ENCODE measurements at regions not wholly inside any gene's neighbourhood (a gene's known extent, or its start where the extent isn't known, plus 50 kb on each side); places are given as distances from the start of the nearest gene placed in this dataset.

DNA sequence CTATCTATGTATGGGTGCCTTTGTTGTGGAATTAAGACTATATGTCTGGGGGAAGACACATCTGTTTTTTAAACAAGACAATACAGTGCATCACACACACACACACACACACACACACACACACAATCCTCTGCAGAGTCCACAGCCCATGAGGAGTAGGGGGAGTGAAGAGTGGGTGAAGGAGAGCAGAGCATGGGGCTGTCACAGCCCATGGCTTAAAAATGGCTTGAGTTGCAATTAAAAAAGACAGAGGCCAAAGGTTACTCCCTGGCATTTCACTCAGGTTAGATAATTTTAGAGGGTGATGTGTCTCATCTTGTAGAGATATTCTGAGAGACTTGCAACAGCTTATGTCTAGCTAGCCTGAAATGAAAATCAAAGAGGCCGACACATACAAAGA lies 176.5 kb upstream of the PLXNA2 start:
- DNase-seq = no peak

DNA sequence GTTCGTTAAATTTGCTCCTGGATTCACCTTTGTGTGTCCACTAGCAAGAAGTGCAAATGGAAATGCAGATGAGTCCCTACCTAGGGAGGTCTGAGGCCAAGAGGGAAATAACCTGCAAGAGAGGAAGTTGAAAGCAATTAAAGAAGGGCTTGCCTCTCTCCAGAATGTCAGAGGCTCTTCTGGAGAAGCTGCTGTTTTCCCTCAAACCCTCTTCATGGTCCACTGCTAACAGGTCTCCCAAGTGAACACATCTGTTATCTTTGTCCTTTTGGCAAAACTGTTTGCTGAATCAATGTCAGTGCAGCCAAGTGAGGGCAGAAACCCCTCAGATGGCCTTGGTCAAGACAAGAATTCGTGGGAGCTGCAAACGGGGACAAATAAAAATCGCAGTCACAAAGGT lies 177.3 kb upstream of the PLXNA2 start:
- DNase-seq = no peak

DNA sequence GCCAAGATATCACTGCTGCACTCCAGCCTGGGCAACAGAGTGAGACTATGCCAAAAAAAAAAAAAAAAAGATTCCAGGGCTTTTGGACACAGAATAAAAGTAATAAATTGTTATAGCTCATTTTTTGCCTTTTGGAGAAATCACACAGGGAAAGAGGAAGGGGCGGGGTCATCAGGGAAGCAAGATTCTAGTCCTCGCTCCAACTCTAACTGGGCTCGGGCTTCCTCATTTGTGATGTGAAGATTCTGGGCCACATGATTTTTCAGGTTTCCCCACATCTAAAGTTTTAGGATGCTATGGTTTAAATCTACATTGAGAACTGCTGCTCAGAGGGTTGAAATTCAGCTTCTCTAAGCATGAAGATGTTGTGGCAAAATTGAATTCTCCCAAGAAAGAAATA lies 179.3 kb upstream of the PLXNA2 start:
- DNase-seq = no peak

DNA sequence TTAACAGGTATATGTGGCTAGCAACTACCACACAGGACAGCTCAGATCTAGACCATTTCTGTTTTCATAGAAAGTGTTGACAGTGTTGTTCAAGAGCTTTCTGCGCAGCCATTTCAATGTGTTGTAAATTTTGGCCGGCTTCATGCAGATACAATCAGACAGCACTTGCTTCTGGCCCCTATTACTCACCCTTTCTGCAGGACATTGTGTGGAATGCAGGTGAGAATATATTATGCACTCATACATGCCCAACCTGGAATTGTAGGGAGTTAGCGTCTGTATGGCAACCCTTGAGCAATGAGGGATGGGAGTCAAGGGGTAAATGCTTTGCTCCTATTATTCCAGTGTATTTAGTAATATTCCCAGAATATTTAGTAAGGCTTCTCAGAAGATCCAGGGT lies 180.9 kb upstream of the PLXNA2 start:
- DNase-seq = no peak

DNA sequence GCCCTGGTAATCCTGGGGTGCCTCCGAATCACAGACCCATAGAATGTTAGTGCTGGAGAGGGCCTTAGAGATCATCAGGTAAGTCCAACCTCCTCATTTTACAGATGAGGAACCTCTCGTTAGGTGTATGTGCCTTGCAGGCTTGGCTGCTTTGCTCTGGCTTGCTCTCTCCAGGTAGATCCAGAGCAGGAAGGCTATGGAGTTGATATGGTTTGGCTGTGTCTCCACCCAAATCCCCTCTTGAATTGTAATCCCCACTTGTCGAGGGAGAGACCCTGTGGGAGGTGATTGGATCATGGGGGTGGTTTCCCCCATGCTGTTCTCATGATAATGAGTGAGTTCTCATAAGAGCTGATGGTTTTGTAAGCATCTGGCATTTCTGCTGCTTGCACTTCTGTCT lies 186.0 kb upstream of the PLXNA2 start:
- no peak for DNase-seq

DNA sequence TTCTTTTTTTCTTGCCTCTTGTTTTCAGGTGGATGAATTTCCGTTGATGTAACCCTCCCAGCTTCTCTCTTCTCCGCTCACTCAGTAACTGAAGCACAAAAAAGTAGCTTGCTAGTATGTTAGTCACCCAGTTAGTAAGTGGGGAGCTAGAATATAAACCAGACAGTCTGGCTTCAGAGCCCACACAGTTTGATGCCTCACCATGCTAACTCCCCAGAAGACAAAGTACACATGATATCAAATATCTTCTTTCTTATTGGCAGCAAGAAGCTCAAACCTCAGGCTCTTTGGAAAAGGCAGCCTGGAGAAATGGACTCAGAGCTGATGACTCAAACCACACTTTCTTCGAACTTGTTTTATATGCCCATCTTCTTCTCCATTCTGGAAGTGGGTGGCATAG lies 187.5 kb upstream of the PLXNA2 start:
- no peak for DNase-seq

DNA sequence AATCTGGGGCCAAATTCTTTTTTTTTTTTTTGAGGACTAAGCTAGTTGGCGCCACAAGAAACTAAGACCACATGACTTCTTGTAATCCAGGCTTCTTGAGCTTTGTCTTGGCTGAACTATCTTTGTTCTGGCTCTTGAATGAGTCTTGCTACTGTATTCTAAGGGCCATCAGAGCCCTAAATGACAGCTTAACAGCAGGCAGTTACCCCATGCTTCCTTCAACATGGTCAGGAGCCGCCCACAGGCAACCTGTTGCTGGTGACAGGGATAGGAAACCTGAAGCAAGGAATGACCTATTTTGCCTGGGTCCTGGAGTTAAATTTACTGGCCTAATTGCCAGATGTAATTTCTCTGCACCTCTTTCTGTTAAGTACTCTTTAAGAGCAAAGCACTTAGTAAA lies 188.2 kb upstream of the PLXNA2 start:
- DNase-seq = no peak

DNA sequence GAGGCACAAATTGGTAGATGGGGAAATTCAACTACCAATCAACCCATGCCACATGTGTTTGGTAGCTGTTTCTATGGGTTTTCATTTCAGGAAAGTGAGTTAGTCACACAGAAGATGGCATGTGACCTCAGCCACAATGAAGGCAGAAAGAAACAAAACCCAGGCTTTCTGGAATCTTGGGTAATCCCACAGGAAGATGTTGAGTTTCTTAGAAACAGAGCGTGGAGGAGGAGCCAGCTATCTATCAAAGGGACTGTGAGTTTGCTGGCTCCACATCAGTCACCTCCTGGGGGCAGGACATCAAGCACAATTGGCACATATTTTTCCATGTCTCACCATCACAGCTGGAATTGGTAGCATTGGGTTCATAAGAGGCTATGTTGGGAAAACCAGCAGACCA lies 188.9 kb upstream of the PLXNA2 start:
- DNase-seq = no peak

DNA sequence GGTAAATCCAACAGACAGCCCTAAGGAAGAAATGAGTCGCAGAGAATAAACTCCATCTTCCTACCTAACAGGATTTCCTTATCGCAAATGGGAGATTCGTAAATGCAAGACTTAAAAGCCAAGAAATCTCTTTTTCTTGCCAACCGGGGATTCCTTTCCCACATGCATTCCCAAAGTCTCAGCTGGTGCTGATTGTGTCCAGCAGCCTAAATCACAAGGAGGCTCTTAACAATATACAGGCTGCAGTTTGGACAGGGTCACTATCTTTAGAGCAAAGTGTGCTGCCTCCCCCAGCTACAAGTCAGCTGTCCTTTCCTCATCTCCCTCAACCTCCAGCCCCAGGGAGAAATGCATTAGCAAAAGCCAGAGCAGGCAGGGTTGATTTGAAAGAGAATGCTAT lies 189.8 kb upstream of the PLXNA2 start:
- no peak for DNase-seq

DNA sequence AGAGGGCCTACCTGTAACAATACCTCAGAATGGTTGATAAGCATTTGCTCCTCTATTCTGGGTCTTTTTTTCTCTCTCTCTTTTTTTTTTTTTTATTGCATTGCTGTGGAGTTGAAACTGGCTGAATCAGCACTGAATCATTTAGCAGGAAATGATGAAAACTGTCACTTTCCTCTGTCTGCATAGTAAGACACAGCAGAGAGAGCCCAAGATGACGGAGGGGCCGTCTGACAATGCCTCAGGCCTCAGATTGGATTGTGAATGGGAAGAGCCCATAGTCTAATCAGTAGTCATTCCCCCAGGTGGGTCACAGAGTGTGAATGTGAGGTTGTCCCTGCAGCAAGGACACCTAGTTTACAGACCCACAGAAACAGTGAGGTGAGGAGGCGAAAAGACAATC lies 193.2 kb upstream of the PLXNA2 start:
- DNase-seq = no peak

DNA sequence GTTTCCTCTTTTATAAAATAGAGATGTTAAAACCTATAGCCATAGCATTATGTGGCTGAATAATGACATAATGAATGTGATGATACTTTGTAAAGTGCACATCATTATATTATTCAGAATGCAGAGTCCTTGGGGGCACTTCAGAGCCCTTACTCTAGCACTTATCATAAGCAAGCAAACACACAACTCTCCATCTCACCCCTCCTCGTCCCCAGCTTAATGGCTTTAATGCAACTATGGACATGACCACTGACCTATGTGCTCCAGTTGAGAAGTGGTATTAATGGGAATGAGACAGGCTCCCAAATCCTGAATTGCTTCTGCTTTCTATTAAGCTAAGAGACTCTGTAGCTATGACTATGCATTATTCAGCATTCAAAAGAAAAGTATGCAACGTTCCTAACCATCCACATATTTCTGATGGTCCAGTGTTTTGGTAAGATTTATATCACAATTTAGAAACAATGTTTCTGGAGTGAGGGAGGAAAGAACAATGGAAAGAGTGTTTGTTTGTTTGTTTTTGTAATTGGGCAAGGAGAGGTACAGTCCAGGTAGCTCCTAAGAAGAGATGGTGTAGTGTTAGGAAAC lies 194.0 kb upstream of the PLXNA2 start:
- no peak for DNase-seq

DNA sequence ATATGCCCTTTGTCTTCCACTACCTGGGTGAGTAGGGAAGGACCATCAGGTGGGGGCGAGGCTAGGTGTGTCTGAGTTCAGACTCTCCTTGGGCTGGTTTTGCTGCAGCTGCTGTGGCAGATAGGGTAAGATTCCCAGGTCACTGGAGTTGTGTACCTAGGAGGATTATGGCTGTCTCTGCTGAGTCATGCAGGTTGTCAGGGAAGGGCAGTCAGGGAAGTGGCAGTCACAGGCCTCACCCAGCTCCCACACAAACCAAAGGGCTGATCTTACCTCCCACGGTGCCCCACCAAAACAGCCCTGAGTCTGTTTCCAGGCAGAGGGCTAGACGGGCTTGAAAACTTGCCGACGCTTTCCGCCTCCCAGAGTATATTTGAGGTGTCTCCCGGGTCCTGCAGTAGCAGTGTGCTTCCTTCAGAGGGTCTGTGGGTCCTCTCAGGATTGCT lies 201.6 kb upstream of the PLXNA2 start:
- no peak for DNase-seq

DNA sequence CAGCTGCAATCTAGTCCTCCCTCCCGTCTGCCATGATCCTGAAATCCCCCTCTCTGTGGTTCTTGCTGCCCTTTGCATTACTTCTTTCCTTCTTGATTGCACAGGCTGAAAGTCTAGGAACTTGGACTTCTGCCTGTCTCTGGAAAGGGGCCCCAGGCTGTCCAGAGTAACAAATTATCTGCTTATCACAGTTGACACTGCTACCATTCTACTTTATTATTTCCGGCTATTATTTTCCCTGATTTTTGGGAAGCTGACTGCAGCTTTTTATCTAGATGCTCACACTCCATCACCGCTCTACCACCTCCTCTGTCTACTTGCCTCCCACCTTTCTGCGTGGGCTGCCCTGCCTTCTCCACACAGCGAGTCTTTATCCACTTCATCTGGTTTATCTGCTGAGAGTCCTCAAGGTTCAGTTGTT lies 202.1 kb upstream of the PLXNA2 start:
- DNase-seq = no peak

DNA sequence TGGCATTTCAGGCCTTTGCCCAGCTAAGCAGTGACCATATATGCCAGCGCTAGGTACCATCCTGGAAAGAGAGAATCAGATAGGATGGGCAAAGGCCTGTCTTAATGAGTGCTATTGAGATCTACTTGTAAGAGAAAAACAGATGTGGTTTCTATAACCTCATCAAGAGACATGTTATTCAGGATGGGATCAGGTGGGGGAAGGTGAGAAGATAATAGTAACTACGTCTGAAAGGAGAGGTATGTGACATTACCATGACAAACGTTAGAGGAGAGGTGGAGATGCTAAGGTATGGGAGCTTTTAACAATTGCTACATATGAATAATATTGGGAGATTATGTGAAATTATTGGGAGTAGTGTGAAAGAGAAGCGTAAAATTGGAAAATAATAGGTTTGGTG lies 204.2 kb upstream of the PLXNA2 start:
- DNase-seq = no peak

DNA sequence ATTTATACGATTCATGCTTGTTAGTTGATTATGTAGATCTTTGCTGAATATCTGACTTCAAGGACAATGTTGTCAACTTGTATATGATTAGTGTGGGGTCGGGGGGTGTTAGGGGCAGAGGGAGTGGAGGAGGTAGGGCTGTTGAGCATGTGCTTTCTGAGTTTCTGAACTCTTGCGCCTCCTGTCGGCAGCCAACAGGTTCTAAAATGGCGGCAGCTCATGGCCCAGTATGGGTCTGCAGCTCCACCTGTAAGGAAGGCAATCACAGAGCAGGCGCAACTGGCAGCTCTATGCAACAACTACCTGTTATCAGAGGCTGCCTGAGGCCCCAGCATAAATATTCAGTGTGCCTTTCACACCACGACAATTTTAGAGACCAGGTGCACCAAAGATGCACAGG lies 205.8 kb upstream of the PLXNA2 start:
- no peak for DNase-seq

DNA sequence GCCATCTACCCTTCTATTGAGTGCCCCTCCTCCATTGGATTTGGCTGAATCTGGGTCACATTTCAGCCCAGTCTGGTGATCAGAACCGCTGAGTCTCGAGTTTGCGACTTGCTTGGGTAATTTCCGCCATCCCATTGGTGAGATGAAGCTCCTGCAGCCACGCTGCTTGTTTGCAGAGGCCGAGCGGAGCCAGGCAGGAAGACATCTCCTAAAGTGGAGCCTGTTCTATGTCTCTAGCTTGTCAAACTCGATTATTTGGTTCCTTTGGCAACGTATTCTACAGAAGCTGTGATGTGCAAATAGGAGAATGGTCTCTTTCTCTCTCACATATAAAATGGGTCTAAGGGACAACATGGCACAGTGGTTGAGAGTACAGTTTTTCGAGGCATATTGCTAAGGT lies 206.8 kb upstream of the PLXNA2 start:
- DNase-seq = no peak

DNA sequence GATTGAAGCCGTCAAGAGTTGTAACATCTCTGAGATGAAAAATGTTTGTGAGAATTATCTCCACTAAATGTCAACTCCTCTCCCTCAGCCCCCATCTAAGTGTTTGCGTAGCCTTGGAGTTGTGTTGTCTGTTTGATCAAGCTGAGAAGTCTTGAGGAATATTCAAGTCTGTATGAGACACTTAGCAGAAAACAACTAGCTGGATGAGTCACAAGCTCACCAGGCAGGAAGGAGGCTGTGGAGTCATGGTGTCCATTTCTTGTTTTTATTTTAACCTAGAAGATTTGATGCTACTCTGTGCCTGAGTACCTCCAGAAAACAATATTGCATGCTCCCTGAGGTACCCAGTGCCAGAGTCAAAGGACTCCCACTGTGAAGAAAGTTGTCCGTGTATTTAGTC lies 211.6 kb upstream of the PLXNA2 start:
- DNase-seq = no peak

DNA sequence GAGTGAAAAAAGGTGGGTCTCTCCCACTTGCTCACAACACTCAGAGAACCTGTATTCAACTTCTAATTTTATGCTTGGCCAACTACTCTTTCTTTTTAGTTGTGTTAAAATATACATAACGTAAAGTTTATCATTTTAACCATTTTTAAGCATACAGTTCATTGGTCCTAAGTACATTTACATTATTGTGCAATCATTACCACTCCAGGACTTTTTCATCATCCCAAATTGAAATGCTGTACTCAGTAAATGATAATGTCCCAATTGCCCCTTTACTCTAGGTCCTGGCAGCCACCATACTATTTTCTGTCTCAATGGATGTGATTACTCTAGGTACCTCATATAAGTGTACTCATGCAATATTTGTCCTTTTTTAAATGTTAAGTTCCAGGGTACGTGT lies 212.3 kb upstream of the PLXNA2 start:
- DNase-seq = no peak

DNA sequence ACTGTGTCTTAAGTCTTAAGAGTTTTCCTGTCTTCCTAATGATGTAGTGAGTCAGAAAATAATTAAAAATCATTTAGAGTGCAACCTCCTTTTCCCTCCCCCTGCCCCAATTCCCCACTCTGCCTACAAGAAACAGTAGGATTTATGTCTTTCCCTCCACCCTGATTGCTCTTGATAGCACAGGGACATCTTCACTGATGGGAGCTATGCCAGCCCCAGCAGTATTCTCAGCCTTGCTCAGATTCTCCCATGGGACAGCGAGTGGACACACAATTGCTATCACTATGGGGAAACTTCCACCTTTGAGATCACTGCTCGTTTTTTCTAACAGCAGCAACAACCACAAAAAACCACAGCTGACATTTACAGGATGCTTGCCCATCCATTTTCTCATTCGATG lies 216.6 kb upstream of the PLXNA2 start:
- no peak for DNase-seq

DNA sequence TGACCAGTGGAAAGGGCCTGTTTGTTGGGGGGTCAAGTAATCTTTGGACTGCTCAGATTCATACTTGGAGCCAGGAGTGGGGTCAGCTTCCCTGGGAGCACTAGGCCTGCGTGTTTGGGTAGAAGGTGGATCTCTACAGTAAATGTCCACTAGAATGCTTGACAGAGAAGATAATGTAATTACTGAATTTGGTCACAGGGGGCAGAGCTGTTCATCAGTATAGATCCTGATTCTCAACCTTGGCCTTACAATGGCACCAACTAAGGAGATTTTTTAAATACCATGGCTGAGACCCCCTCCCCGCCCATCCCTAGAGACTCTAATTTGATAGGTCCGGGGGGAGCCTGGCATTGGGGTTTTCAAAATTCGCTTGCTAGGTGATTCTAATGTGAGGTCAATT lies 217.5 kb upstream of the PLXNA2 start:
- DNase-seq = no peak

DNA sequence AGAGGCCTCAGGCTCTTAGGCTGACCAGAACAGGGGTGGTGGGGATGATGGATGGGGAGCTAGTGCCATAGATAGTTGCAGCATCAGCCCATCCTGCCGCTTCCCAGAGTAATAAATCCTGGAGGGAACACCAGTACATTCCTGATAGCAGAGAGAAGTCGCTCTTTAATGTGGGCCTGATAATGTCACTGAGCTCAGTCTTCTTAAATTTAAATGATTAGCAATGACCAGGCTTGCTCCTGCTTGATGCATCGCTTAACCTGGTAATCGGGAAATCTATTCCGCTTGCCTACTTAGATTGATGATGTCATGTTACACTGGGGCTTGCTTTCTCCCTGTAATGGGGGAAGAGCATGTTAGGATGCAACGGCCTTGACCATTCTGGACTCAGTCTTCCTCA lies 218.6 kb upstream of the PLXNA2 start:
- DNase-seq = no peak

DNA sequence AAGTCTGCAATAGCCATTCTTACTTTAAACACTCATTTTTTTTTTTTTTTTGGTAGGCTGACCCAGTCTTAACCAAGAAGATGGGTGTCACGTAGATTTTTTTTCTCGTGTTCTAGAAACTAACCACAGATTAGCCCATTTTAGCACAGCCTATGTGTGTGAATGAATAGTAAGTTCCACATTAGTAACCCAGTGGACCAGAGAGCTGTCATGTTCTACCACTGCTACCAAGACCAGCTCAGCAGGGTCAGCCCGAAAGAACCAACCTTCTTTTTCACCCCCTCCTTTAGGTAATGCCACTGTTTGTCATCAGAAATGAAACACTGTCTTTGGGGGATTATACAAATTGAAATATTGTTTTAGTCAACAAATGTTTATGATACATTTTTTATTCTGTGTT lies 221.1 kb upstream of the PLXNA2 start:
- DNase-seq = no peak

DNA sequence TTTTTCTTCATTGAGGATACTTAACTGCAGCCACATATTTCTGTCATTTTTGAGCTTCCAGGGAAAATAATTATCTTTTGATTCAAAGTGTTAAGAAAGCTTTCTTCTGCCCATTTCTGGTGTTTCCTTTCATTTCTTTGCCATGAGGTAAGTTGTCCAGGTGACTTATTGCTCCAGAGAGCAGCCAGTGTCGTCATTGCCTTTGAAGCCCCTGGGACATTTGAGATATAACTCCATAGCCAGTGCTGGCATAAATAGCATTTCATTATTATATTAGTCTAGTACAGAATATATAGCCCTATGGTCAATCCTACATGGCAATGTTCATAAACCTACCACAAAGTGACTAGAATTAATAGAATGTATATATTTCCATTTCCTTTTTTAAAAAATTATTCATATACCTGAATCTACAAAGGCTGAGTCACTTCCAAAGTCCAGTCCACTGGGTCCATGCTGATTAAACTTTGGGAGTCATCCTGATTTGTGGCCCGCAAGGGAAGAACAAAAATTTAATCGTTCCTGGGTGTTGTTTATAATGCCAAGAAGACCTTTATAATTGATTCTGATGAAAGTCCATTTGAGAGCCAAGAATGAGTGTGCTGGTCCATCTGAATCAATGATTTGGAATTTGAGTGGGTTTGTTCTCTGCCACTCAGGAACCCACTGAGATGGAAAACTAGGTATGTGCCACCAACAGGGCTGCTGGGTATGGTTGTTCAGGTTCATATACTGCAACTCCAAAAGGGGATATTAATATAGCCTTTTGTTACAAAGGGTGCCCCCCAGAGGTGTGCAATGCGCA lies 221.8 kb upstream of the PLXNA2 start:
- no peak for DNase-seq

DNA sequence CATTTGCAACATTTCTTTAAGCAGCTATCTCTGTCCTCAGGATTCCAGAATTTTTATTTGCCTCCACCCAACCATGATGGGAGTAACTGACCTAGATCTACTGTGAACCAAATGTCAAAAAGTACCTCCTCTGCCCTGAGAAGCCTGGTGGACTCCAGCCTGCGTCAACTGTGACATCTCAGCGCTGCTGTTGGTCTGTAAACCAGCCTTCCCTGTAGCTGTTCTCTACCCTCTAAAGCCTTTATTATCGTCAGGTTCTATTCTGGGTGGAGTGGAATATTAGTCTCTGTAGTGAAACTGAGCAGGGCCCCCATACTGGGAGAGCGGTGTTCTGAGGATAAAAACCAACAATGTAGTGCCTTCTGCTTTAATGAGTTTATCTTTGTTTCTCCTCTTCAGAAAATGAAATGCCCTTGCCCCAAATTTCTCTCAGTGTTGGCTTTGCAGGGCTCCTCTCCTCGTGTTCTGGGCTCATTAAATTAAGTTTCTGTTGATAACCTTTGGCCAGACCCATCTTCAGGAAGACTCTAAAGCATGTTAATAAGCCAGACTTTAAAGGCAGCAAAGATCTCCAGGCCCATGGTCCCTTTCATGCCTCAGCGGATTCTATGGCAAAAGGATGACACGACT lies 223.1 kb upstream of the PLXNA2 start:
- no peak for DNase-seq

DNA sequence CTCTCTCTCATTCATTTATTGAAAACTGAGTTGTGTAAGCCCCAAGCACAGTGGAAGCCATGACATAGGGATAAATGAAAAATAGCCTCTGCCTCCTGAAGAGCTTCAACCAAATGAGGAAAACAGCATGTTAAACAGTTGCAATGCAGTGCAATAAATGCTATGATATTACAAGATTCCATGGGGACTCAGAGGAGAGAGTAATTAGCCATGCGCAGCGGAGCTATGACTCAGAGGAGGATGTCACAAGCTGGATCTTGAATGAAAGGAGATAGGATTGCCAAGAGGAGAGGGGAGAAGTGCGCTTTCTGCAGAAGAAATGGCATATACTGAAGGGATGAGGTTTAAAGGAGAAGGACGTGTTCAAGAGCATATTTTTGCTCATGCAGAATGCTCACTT lies 231.3 kb upstream of the PLXNA2 start:
- no peak for DNase-seq
